Gastrocnemius medialis (tissue), 4 donors: ENCODE measurements at regions not wholly inside any gene's neighbourhood (a gene's known extent, or its start where the extent isn't known, plus 50 kb on each side); places are given as distances from the start of the nearest gene placed in this dataset.

ENCODE experiments used
- ATAC-seq, 2 donors: fragments of 150-250 bp; one replicate each; pipeline ENCODE4 v1.9.1; 2016
- DNase-seq, 2 donors: peaks; one replicate each; pipeline ENCODE4 v3.0.0-alpha.2; 2019
- H3K27ac ChIP-seq, 4 donors: fragments of 200-600 bp; sonication (generic); 1 replicate in 1 of 4; 2 replicates in 3 of 4; pipeline ENCODE4 v1.5.1; 2016 to 2018; ENCODE audit warnings: mild to moderate bottlenecking in 2 of 4, moderate library complexity in 1 of 4
- H3K27me3 ChIP-seq, 3 donors: fragments of 200-600 bp; sonication (generic) in 2 of 3; 1 replicate in 1 of 3; 2 replicates in 2 of 3; pipeline versions ENCODE4 v1.5.1 to v1.6.0; 2016 to 2019; ENCODE audit warnings: mild to moderate bottlenecking in 1 of 3, moderate library complexity in 1 of 3
- H3K36me3 ChIP-seq, 2 donors: fragments of 200-600 bp; sonication (generic) in 1 of 2; one replicate each; pipeline ENCODE4 v1.5.1; 2017 to 2018
- H3K4me1 ChIP-seq, 2 donors: fragments of 200-600 bp; sonication (generic) in 1 of 2; one replicate each; pipeline ENCODE4 v1.5.1; 2016 to 2017; ENCODE audit warnings: mild to moderate bottlenecking in 2 of 2
- H3K4me3 ChIP-seq, 4 donors: fragments of 200-600 bp; sonication (generic) in 3 of 4; 1 replicate in 1 of 4; 2 replicates in 3 of 4; pipeline ENCODE4 v1.5.1; 2016 to 2019; ENCODE audit warnings: mild to moderate bottlenecking in 2 of 4
- H3K9me3 ChIP-seq, 3 donors: fragments of 200-600 bp; sonication (generic) in 2 of 3; 1 replicate in 1 of 3; 2 replicates in 2 of 3; pipeline ENCODE4 v1.5.1; 2016 to 2019
- POLR2A ChIP-seq, 2 donors: fragments of 450-650 bp; IDR thresholded peaks; one replicate each; pipeline ENCODE4 v1.6.1; 2017; ENCODE audit warnings: antibody characterized with exemption in 2 of 2, mild to moderate bottlenecking in 2 of 2, moderate library complexity in 2 of 2
- in situ Hi-C, 4 donors: fragments of 200-750 bp; cut with MboI; loops; one replicate each; pipeline versions ENCODE4 v1.15.0 to v1.8.0; 2017; ENCODE audit warnings: low sequenced_read_pairs in 4 of 4
- intact Hi-C: fragments of 100-400 bp; cut with DNase I; formaldehyde crosslinking; loops from one replicate; pipeline ENCODE4 v1.15.1; 2023; ENCODE audit warnings: low total_unique reads
- TF ChIP-seq, protein P1 (sequence below), 5 experiments: fragments of 450-650 bp in 3 of 5; fragments of 200-600 bp in 2 of 5; sonication (generic) in 2 of 5; IDR thresholded peaks in 4 of 5; conservative IDR thresholded peaks in 1 of 5; 1 replicate in 4 of 5; 2 replicates in 1 of 5; pipeline ENCODE4 v1.5.1; 2016 to 2019; ENCODE audit warnings: antibody characterized with exemption in 5 of 5, mild to moderate bottlenecking in 3 of 5, moderate library complexity in 3 of 5

DNA sequence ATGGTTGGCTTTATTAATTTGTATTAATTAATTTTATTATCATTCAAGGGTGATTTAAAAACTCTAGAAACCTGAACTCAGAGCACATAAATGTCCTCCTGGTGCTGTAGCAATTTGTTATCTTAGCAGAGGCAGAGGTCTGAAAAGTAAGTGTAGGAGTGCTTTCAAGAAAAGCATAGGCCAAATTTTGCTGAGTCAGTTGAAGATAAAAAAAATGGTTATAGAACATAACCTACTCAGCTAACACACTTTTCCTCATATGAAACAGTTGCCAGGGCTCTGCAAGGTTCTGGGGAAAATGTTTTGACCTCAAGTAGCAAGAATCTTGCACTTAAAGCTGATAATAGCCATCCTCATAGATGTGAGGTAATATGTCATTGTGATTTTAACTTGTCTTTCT is 53.5 kb upstream of the CHODL start:
- ATAC-seq = no peak
- Histone ChIP-seq H3K36me3 (no peaks in the 10 kb centered on the region), H3K4me3 (no peak overlapping the region), H3K27ac (no peak overlapping the region), H3K27me3 (no peaks in the 10 kb centered on the region), H3K9me3 (no peaks in the 10 kb centered on the region), H3K4me1 (no peaks in the 10 kb centered on the region)
- no peak for DNase-seq
- intact Hi-C loops (no loop called here), in situ Hi-C loops (no loop called here)
- TF ChIP-seq, protein P1, sequence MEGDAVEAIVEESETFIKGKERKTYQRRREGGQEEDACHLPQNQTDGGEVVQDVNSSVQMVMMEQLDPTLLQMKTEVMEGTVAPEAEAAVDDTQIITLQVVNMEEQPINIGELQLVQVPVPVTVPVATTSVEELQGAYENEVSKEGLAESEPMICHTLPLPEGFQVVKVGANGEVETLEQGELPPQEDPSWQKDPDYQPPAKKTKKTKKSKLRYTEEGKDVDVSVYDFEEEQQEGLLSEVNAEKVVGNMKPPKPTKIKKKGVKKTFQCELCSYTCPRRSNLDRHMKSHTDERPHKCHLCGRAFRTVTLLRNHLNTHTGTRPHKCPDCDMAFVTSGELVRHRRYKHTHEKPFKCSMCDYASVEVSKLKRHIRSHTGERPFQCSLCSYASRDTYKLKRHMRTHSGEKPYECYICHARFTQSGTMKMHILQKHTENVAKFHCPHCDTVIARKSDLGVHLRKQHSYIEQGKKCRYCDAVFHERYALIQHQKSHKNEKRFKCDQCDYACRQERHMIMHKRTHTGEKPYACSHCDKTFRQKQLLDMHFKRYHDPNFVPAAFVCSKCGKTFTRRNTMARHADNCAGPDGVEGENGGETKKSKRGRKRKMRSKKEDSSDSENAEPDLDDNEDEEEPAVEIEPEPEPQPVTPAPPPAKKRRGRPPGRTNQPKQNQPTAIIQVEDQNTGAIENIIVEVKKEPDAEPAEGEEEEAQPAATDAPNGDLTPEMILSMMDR (IDR thresholded peaks at IDR 0.05 in 4 of 5, conservative IDR thresholded peaks at IDR 0.05 in 1 of 5) = no peak
- no peak for TF ChIP-seq POLR2A (IDR thresholded peaks at IDR 0.05)

DNA sequence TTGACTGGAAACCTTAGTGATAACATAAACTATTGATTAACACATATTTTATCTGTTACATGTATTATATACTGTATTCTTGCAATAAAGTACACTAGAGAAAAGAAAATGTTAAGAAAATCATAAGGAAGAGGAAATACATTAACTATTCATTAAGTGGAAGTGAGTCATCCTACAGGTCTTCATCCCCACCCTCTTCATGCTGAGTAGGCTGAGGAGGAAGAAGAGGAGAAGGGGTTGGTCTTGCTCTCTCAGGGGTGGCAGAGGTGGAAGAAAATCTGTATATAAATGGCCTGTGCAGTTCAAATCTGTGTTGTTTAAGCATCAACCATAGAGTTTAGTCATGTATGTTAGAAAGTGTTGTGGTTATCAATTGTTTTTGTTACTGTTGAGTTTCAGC is 66.1 kb upstream of the CHODL start:
- H3K4me1 ChIP-seq = no peaks in the 10 kb centered on the region
- no peaks in the 10 kb centered on the region for H3K27me3 ChIP-seq
- H3K9me3 ChIP-seq = no peaks in the 10 kb centered on the region
- no peak overlapping the region for H3K27ac ChIP-seq
- TF ChIP-seq POLR2A (IDR thresholded peaks at IDR 0.05) = no peak
- TF ChIP-seq, protein P1 (IDR thresholded peaks at IDR 0.05 in 4 of 5, conservative IDR thresholded peaks at IDR 0.05 in 1 of 5) = no peak
- intact Hi-C loops = no loop called here
- H3K4me3 ChIP-seq = no peak overlapping the region
- H3K36me3 ChIP-seq = no peaks in the 10 kb centered on the region
- DNase-seq (no peak), ATAC-seq (no peak)
- in situ Hi-C loops = no loop called here

DNA sequence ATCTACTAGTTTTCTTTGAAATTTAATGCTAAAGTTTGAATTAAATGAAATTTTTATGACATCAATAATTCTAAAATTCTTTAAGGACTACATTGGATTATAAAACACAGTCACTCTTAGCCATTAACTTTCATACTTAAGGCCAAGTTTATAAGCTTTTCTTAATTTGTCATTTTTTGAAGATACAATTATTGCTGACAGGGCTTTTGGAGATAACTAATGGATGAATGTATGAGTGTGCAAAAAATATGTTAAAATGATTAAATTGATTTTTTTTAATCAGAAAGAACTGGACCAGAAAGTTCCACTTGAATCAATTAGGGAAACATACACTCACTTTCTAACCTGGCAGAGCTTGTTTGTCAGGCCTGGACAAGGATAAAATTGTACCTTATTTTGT is 70.3 kb upstream of the CHODL start:
- DNase-seq (no peak), ATAC-seq (no peak)
- intact Hi-C loops (no loop called here), in situ Hi-C loops (no loop called here)
- Histone ChIP-seq H3K9me3 (no peaks in the 10 kb centered on the region), H3K27ac (no peak overlapping the region), H3K36me3 (no peaks in the 10 kb centered on the region), H3K27me3 (no peaks in the 10 kb centered on the region), H3K4me1 (no peaks in the 10 kb centered on the region), H3K4me3 (no peak overlapping the region)
- TF ChIP-seq POLR2A (IDR thresholded peaks at IDR 0.05) = no peak

DNA sequence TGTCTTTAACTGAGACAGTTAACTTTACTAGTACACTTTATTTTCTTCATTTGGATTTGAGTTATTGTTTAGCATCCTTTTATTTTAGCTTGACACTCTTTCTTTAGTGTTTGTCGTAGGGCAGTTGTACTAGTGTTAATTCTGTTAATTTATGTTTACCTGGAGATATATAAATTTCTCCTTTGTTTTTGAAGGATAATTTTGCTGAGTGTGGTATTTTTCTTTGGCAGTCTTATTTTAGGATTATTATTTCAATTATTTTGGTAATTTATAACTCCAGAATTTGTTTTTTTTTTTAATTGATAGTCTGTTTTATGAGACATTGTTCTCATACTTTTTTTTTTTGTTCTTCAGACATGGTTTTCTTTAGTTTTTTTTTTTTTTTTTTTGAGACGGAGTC is 73.8 kb upstream of the CHODL start:
- Histone ChIP-seq H3K9me3 (no peaks in the 10 kb centered on the region), H3K4me1 (no peaks in the 10 kb centered on the region), H3K27me3 (no peaks in the 10 kb centered on the region), H3K36me3 (no peaks in the 10 kb centered on the region), H3K4me3 (no peak overlapping the region), H3K27ac (no peak overlapping the region)
- TF ChIP-seq POLR2A (IDR thresholded peaks at IDR 0.05) = no peak
- TF ChIP-seq, protein P1 (IDR thresholded peaks at IDR 0.05 in 4 of 5, conservative IDR thresholded peaks at IDR 0.05 in 1 of 5) = no peak
- in situ Hi-C loops (no loop called here), intact Hi-C loops (no loop called here)
- no peak for DNase-seq
- ATAC-seq = no peak

DNA sequence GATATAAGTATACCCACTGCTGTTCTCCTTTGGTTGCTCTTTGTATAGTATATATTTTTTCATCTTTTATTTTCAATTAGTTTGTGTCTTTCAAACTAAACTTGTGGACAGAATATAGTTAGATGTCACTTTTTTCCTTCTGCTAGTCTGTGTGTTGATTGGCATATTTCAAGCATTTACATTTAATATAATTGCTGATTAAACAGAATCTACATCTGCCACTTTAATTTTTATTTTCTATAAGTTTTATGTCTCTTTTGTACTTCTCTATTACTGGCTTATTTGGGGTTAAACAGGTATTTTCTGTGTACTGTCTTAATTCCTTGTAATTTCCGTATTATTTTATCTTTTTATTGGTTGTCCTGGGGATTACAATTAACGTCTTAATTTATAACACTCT is 74.4 kb upstream of the CHODL start:
- in situ Hi-C loops (no loop called here), intact Hi-C loops (no loop called here)
- Histone ChIP-seq H3K36me3 (no peaks in the 10 kb centered on the region), H3K27ac (no peak overlapping the region), H3K9me3 (no peaks in the 10 kb centered on the region), H3K4me3 (no peak overlapping the region), H3K4me1 (no peaks in the 10 kb centered on the region), H3K27me3 (no peaks in the 10 kb centered on the region)
- no peak for ATAC-seq
- TF ChIP-seq POLR2A (IDR thresholded peaks at IDR 0.05) = no peak
- TF ChIP-seq, protein P1 (IDR thresholded peaks at IDR 0.05 in 4 of 5, conservative IDR thresholded peaks at IDR 0.05 in 1 of 5) = no peak
- DNase-seq = no peak
